ENCODE measurements at regions not wholly inside any gene's neighbourhood (a gene's known extent, or its start where the extent isn't known, plus 50 kb on each side); places are given as distances from the start of the nearest gene placed in this dataset.

- TF ChIP-seq CTCF (IDR thresholded peaks at IDR 0.05) (no peak), POLR2AphosphoS5 (IDR thresholded peaks at IDR 0.05) (no peak), EP300 (IDR thresholded peaks at IDR 0.05) (no peak), POLR2A (IDR thresholded peaks at IDR 0.05) (no peak)
These were observed 153.5 kb downstream of the FTCDNL1 start for GRCh38 chr2:199697469-199697868.

All from stomach (tissue), 4 donors.